Esophagus (tissue), 2 donors: ENCODE measurements at regions not wholly inside any gene's neighbourhood (a gene's known extent, or its start where the extent isn't known, plus 50 kb on each side); places are given as distances from the start of the nearest gene placed in this dataset.

Source experiments
- H3K27ac ChIP-seq, 2 donors: one replicate each; pipeline ENCODE4 v1.5.1; 2013; ENCODE audit warnings: low read depth in 2 of 2, mild to moderate bottlenecking in 2 of 2, inconsistent platforms in 1 of 2, low read length in 1 of 2, moderate library complexity in 1 of 2
- H3K27me3 ChIP-seq, 2 donors: one replicate each; pipeline ENCODE4 v1.6.1; 2013; ENCODE audit warnings: low read length in 2 of 2, control low read depth in 1 of 2, mild to moderate bottlenecking in 1 of 2; ENCODE audit not compliant: insufficient read depth in 2 of 2, control insufficient read depth in 1 of 2
- H3K36me3 ChIP-seq, 2 donors: one replicate each; pipeline ENCODE4 v1.6.1; 2013; ENCODE audit warnings: low read length in 1 of 2; ENCODE audit not compliant: control insufficient read depth in 2 of 2, insufficient read depth in 2 of 2
- H3K4me1 ChIP-seq, 2 donors: one replicate each; pipeline ENCODE4 v1.6.1; 2013; ENCODE audit warnings: low read length in 1 of 2; ENCODE audit not compliant: control insufficient read depth in 2 of 2, insufficient read depth in 2 of 2
- H3K4me3 ChIP-seq, 2 donors: one replicate each; pipeline ENCODE4 v1.5.1; 2013; ENCODE audit warnings: low read length in 2 of 2, mild to moderate bottlenecking in 2 of 2, low read depth in 1 of 2, moderate library complexity in 1 of 2
- H3K9me3 ChIP-seq, 2 donors: one replicate each; pipeline ENCODE4 v1.6.1; 2013; ENCODE audit warnings: mild to moderate bottlenecking in 2 of 2, low read depth in 1 of 2, low read length in 1 of 2, moderate library complexity in 1 of 2; ENCODE audit not compliant: control insufficient read depth in 2 of 2, insufficient read depth in 1 of 2
- WGBS, 2 donors: extraction: QIAGEN DNeasy Blood & Tissue Kit; methylation state at CpG; one replicate each; pipeline ENCODE4 v1.1.7; 2013; 5-methylcytosine and 5-hydroxymethylcytosine counted together
- donor health status: healthy with polysubstance abuse.
- donor health status: Bipolar disorder and iron deficiency.

GRCh38 chr3:101936419-101937356 is 87.4 kb downstream of the NFKBIZ start:
- H3K4me3 ChIP-seq = no peak overlapping the region
- no peaks in the 10 kb centered on the region for H3K9me3 ChIP-seq
- H3K27ac ChIP-seq = peak overlapping the region; percentile 64 to 73
- H3K4me1 ChIP-seq = no peaks in the 10 kb centered on the region
- H3K27me3 ChIP-seq = no peaks in the 10 kb centered on the region
- 60 to 63% methylated on average over 10 of the region's 10 CpGs for WGBS, 2 donors
- no peaks in the 10 kb centered on the region for H3K36me3 ChIP-seq

- H3K27ac ChIP-seq = no peak overlapping the region
- no peak overlapping the region for H3K4me3 ChIP-seq
- H3K9me3 ChIP-seq = no peaks in the 10 kb centered on the region
- H3K36me3 ChIP-seq = no peaks in the 10 kb centered on the region
- no peaks in the 10 kb centered on the region for H3K4me1 ChIP-seq
- WGBS, 2 donors = 38 to 47% methylated on average over 2 of the region's 2 CpGs
- no peaks in the 10 kb centered on the region for H3K27me3 ChIP-seq
Measured at GRCh38 chr3:101938262-101938847, 89.0 kb downstream of the NFKBIZ start.

GRCh38 chr3:101939361-101940049 is 90.2 kb downstream of the NFKBIZ start:
- no peaks in the 10 kb centered on the region for H3K27me3 ChIP-seq
- WGBS, 2 donors = 87 to 91% methylated on average over 6 of the region's 6 CpGs
- no peak overlapping the region for H3K27ac ChIP-seq

GRCh38 chr3:101940521-101941317 is 91.4 kb downstream of the NFKBIZ start:
- Histone ChIP-seq H3K27me3 (no peaks in the 10 kb centered on the region), H3K9me3 (no peaks in the 10 kb centered on the region), H3K4me1 (no peaks in the 10 kb centered on the region), H3K4me3 (no peak overlapping the region), H3K36me3 (no peaks in the 10 kb centered on the region), H3K27ac (no peak overlapping the region)
- WGBS, 2 donors = 62 to 65% methylated on average over 9 of the region's 9 CpGs

More at GRCh38 chr3:101939361-101940049, 90.2 kb downstream of the NFKBIZ start:
- no peaks in the 10 kb centered on the region for H3K9me3 ChIP-seq
- H3K4me1 ChIP-seq = no peaks in the 10 kb centered on the region
- no peaks in the 10 kb centered on the region for H3K36me3 ChIP-seq
- no peak overlapping the region for H3K4me3 ChIP-seq

GRCh38 chr3:101941318-101942040 is 92.2 kb downstream of the NFKBIZ start:
- no peak overlapping the region for H3K4me3 ChIP-seq
- H3K4me1 ChIP-seq = no peaks in the 10 kb centered on the region
- WGBS, 2 donors = 67 to 71% methylated on average over 6 of the region's 6 CpGs
- H3K27me3 ChIP-seq = no peaks in the 10 kb centered on the region
- no peak overlapping the region for H3K27ac ChIP-seq
- no peaks in the 10 kb centered on the region for H3K9me3 ChIP-seq
- H3K36me3 ChIP-seq = no peaks in the 10 kb centered on the region

GRCh38 chr3:101942356-101942755 is 93.0 kb downstream of the NFKBIZ start:
- H3K36me3 ChIP-seq = no peaks in the 10 kb centered on the region
- H3K27ac ChIP-seq = no peak overlapping the region
- no peaks in the 10 kb centered on the region for H3K4me1 ChIP-seq
- H3K4me3 ChIP-seq = no peak overlapping the region
- 19 to 49% methylated on average over 2 of the region's 2 CpGs for WGBS, 2 donors
- no peaks in the 10 kb centered on the region for H3K9me3 ChIP-seq
- no peaks in the 10 kb centered on the region for H3K27me3 ChIP-seq

GRCh38 chr3:101943029-101943428 is 93.7 kb downstream of the NFKBIZ start:
- 73 to 74% methylated on average over 1 of the region's 1 CpG for WGBS, 2 donors

GRCh38 chr3:101944308-101944707 is 95.0 kb downstream of the NFKBIZ start:
- 84% methylated on average over 3 of the region's 3 CpGs for WGBS, 2 donors
- no peak overlapping the region for H3K4me3 ChIP-seq

More at GRCh38 chr3:101943029-101943428, 93.7 kb downstream of the NFKBIZ start:
- no peaks in the 10 kb centered on the region for H3K27me3 ChIP-seq
- H3K4me1 ChIP-seq = no peaks in the 10 kb centered on the region
- no peak overlapping the region for H3K27ac ChIP-seq
- H3K9me3 ChIP-seq = no peaks in the 10 kb centered on the region
- no peaks in the 10 kb centered on the region for H3K36me3 ChIP-seq
- H3K4me3 ChIP-seq = no peak overlapping the region

More at GRCh38 chr3:101944308-101944707, 95.0 kb downstream of the NFKBIZ start:
- Histone ChIP-seq H3K9me3 (no peaks in the 10 kb centered on the region), H3K27ac (no peak overlapping the region), H3K4me1 (no peaks in the 10 kb centered on the region), H3K36me3 (no peaks in the 10 kb centered on the region), H3K27me3 (no peaks in the 10 kb centered on the region)
